Choroid plexus epithelial cell (primary cell): ENCODE measurements at regions not wholly inside any gene's neighbourhood (a gene's known extent, or its start where the extent isn't known, plus 50 kb on each side); places are given as distances from the start of the nearest gene placed in this dataset.

Experiments
- DNase-seq: peaks from one replicate; pipeline ENCODE4 v3.0.0-alpha.2; 2010; ENCODE audit warnings: low read depth
- H3K4me3 ChIP-seq: 2 replicates; pipeline ENCODE4 v1.5.1; 2011; ENCODE audit warnings: low read depth, mild to moderate bottlenecking, control low read depth, low read length, moderate library complexity
- TF ChIP-seq, protein P1 (sequence below): conservative IDR thresholded peaks from 2 replicates; pipeline ENCODE4 v1.5.1; 2011; ENCODE audit warnings: low read depth, mild to moderate bottlenecking, control low read depth, inconsistent platforms, low read length, moderate library complexity

DNA sequence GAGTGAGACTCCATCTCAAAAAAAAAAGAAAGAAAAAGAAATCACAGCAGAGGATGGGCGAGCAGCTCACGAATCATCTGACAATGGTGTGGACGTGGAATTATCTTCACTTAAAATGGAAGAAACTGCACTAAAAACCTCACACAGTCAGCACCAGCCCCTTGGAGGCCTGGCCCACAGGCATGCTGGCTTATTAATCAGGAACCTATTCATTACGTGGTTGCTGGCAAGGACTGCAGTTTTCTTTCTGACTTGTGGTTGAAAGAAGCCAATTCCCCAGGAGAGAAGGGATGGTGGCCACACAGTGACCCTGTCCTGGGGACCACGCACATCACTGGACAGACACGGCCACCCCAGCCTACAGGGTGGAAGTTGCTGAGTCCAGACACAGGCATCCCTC, 401.1 kb downstream of the CTTN start:
- TF ChIP-seq, protein P1, sequence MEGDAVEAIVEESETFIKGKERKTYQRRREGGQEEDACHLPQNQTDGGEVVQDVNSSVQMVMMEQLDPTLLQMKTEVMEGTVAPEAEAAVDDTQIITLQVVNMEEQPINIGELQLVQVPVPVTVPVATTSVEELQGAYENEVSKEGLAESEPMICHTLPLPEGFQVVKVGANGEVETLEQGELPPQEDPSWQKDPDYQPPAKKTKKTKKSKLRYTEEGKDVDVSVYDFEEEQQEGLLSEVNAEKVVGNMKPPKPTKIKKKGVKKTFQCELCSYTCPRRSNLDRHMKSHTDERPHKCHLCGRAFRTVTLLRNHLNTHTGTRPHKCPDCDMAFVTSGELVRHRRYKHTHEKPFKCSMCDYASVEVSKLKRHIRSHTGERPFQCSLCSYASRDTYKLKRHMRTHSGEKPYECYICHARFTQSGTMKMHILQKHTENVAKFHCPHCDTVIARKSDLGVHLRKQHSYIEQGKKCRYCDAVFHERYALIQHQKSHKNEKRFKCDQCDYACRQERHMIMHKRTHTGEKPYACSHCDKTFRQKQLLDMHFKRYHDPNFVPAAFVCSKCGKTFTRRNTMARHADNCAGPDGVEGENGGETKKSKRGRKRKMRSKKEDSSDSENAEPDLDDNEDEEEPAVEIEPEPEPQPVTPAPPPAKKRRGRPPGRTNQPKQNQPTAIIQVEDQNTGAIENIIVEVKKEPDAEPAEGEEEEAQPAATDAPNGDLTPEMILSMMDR: no peak
- DNase-seq: peak; percentile 14
- no peak overlapping the region for H3K4me3 ChIP-seq

DNA sequence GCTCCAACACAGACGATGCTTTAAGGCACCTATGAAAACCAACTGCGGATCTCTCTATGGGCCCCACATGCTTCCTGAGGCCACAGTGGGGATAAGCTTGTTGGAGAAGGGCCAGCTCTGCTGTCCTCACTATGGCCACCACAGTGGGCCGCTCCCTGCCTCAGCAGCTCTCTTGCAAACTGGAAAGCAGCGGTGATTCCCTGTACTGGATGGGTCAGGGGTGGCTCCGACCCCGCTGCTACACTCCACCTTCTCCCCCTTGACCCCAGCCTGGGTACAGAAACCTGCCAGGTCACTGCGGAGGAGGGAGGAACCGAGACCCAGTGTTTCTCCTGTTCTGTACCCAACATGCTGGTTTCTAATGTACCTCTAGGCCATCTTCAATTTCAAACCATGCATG, 403.9 kb downstream of the CTTN start:
- H3K4me3 ChIP-seq: no peak overlapping the region
- TF ChIP-seq, protein P1: no peak
- no peak for DNase-seq

DNA sequence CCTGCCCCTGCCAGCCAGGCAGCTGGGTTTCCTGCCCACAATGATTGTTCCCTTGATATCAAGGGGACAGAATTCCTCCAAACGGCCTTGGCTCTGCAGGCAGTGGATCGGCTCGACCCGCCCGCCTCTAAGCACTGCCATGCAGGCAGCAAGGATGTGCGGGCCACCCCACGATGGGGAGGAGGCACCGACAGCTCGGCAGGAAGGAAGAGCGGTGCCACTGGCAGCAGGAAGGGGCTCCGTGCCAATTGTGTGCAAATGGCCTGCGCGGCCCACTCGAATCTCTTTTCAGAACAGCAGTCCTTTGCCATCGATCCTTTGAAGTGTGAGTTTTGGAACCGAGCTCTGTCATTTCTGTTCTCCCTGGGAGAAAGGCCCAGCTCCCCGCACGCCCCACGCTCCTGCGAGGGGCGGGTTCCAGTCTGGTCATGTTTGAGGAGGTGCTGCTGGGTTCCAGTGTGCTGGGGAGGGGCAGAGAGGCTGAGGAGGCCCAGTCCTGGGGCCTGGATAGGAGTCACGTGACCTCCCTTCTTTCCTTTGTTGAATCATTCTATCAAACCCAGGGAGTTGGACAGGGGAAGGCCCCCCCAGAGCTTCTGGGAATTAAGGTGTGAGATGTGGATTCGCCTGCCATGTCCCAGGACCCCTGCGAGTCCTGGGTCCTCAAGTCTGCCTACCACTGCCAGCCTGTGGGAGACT, 406.0 kb downstream of the CTTN start:
- TF ChIP-seq, protein P1: no peak
- DNase-seq: no peak
- no peak overlapping the region for H3K4me3 ChIP-seq

DNA sequence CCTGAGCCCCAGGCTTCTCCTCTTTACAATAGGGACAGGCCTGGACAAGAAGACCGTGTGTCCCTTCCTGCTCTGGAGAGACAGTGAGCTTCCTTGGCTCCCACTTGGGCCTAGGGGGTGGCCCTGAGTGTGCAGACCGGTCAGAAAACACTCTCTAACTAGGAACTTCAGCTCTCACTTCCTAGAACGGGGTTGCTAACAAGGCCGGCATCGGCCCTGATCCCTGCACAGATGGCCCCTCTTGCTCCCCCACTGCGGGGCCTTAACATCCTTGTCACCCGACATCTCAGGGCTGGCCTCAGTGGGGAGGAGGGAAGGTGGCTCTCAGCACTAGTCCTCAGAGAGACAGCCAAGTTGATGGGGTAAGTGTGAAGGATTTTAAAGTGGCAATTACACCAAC, 406.9 kb downstream of the CTTN start:
- no peak overlapping the region for H3K4me3 ChIP-seq
- TF ChIP-seq, protein P1: no peak
- DNase-seq: no peak

DNA sequence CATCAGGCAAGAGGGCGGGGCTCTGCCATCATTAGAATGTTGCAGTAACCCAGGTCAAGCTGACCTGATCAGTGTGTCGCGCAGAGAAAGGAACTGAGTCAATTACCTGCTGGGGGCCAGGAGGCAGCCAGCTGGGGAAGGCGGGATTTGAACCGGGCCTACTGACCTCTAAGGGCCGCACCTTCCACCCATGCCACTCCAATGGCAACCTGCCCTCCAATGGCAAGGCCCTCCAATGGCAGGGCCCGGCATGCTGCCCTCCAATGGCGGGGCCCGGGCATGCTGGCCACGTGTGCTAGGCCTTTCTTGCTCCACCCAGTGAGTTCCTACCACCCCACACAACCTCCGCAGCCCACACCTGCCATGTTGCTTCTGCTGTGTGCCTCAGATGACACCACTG, 407.6 kb downstream of the CTTN start:
- no peak for DNase-seq
- no peak overlapping the region for H3K4me3 ChIP-seq
- TF ChIP-seq, protein P1: no peak

DNA sequence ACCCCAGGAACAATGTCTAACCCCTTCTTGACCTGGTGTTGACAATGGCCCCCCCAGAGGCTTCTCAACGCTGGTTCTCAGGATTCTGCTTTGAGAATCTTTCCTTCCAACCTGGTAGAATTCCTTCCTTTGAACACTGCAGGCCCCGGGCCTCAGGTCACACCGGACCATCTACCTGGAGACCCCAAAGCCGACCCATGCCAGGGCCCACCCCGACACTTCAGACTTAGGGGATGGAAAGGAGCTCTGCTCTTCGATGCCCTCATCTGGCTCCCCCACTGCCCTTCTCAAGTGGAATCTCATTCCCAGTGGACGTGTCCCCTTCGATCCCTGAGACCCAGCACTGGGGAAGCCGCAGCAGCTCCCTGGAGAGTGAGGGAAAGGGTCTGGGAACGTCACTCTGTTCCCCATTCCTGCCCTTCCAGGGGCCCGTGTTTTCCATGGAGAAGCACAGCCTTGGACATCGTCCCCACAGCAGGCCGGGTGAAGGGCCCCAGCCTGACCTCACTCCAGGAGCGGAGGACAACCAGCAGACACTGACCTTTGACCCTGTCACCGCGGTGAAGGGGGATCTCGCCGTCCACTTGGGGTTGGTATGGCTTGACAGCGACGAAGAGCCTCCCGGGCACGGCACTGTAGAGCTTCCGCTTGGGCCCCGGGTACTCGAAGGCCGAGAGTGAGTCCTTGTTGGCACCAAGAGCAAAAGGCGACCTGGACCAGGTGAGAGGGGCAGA, 408.3 kb downstream of the CTTN start:
- DNase-seq: no peak
- H3K4me3 ChIP-seq: no peak overlapping the region
- TF ChIP-seq, protein P1: no peak

DNA sequence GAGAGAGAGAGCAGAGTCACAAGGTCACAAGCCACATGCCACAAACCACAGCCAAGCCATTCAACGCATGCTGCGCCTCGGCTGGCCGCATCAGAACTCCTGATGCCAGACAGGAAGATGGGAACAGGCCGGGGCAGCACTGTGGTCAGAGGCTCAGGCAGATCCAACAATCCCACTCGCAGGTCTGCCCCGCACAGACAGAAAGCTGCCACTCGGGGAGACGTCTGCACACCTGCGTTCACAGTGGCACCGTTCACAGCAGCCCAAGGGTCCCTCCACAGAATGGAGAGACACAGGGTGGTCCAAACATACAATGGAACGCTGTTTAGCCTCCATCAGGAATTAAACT, 408.8 kb downstream of the CTTN start:
- no peak overlapping the region for H3K4me3 ChIP-seq
- TF ChIP-seq, protein P1: no peak
- DNase-seq: no peak
